Immature natural killer cell (primary cell): ENCODE measurements at regions not wholly inside any gene's neighbourhood (a gene's known extent, or its start where the extent isn't known, plus 50 kb on each side); places are given as distances from the start of the nearest gene placed in this dataset.

ENCODE experiments used
- DNase-seq, 3 donors: peaks; one replicate each; pipeline ENCODE4 v3.0.0; 2022; ENCODE audit warnings: mixed read lengths in 1 of 3
- H3K27ac Mint-ChIP-seq, 6 donors: one replicate each; pipeline ENCODE4 v1.8.0; 2020; ENCODE audit warnings: mixed read lengths in 6 of 6, mild to moderate bottlenecking in 5 of 6, inconsistent platforms in 4 of 6, moderate library complexity in 3 of 6
- H3K27me3 Mint-ChIP-seq, 3 donors: one replicate each; pipeline ENCODE4 v1.8.0; 2020 to 2021; ENCODE audit warnings: low read depth in 3 of 3, mild to moderate bottlenecking in 3 of 3, mixed read lengths in 3 of 3, moderate library complexity in 3 of 3, inconsistent platforms in 1 of 3
- H3K36me3 Mint-ChIP-seq, 3 donors: one replicate each; pipeline ENCODE4 v1.8.0; 2020; ENCODE audit warnings: mixed read lengths in 3 of 3, inconsistent platforms in 2 of 3, mild to moderate bottlenecking in 2 of 3
- H3K4me1 Mint-ChIP-seq, 2 donors: one replicate each; pipeline ENCODE4 v1.8.0; 2020; ENCODE audit warnings: inconsistent platforms in 2 of 2, mild to moderate bottlenecking in 2 of 2, mixed read lengths in 2 of 2, moderate library complexity in 1 of 2
- H3K4me3 Mint-ChIP-seq, 5 donors: one replicate each; pipeline ENCODE4 v1.8.0; 2020; ENCODE audit warnings: mild to moderate bottlenecking in 5 of 5, mixed read lengths in 5 of 5, inconsistent platforms in 3 of 5, moderate library complexity in 3 of 5
- H3K9me3 Mint-ChIP-seq, 6 donors: one replicate each; pipeline ENCODE4 v1.8.0; 2020; ENCODE audit warnings: mild to moderate bottlenecking in 6 of 6, mixed read lengths in 6 of 6, inconsistent platforms in 4 of 6, moderate library complexity in 3 of 6

DNA sequence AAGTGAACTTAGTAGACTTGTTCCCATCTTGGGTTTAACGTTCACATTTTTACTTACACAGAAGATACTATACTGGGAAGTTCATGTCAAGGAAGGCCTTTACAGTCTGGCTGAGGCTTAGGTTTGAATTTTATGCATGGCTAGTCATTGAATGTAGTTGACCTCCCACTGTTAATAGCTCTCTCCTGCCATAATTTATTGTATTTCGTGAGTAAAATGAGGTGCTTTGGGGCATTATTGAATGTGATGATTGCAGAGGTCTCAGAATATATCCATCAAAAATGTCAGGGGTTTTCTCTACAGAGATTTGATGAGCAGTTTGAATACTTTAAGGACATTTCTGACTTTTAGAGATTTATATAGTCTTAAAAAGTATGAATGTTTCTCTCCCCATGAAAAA lies 356.6 kb upstream of the GRM7 start:
- H3K9me3 Mint-ChIP-seq, result peaks cover 12 to 67% (median 32%) of the 10 kb centered on the region in 6 donors
- H3K36me3 Mint-ChIP-seq, result no peaks in the 10 kb centered on the region
- no peaks in the 10 kb centered on the region for H3K27me3 Mint-ChIP-seq
- H3K4me1 Mint-ChIP-seq, result no peaks in the 10 kb centered on the region
- no peak for DNase-seq
- no peak overlapping the region for H3K27ac Mint-ChIP-seq
- H3K4me3 Mint-ChIP-seq, result no peak overlapping the region

- no peak overlapping the region for H3K27ac Mint-ChIP-seq
- H3K36me3 Mint-ChIP-seq, result no peaks in the 10 kb centered on the region
- no peak overlapping the region for H3K4me3 Mint-ChIP-seq
- H3K27me3 Mint-ChIP-seq, result no peaks in the 10 kb centered on the region
- H3K4me1 Mint-ChIP-seq, result no peaks in the 10 kb centered on the region
- no peak for DNase-seq
- peaks cover 9 to 62% (median 32%) of the 10 kb centered on the region in 6 donors for H3K9me3 Mint-ChIP-seq
Measured at GRCh38 chr3:6504834-6505233, 356.1 kb upstream of the GRM7 start.

DNA sequence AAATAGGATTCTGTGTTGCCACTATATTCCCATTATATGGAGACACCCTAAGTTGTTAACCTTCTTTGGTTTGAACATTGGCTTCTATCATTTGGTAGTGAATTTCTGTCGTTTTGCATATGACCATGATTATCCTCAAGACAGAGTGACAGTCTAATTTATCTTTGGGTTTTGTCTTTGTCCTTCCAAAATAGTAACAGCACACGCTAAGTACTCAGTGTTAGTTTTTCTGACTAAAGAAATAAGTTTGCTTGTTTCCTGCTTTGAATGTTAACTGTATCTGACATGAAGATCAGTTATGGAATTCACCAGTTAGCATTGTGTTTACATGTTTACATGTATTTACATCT lies 352.5 kb upstream of the GRM7 start:
- Mint-ChIP-seq H3K4me3 (no peak overlapping the region), H3K4me1 (no peaks in the 10 kb centered on the region)

DNA sequence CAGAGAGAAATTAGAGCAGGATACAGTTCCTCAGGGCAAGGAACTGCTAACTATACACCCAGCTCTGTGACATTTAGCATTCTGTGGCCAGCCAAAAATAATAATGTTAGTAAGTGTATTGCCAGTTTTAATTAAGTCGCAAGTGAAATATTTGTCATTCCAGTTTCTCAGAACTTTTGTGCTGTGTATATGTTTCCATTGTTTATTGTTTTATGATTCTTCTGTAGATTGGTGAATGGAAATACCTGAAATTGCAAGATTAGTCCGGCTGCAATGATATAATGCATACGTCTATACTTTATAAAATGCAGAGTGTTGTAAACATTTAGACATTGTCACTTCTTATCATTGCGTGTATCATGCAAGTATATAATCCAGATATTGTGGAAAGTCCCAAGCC lies 351.3 kb upstream of the GRM7 start:
- H3K27me3 Mint-ChIP-seq, result no peaks in the 10 kb centered on the region
- H3K27ac Mint-ChIP-seq, result no peak overlapping the region
- DNase-seq, result no peak
- H3K4me3 Mint-ChIP-seq, result no peak overlapping the region
- H3K9me3 Mint-ChIP-seq, result peaks cover 2 to 61% (median 25%) of the 10 kb centered on the region in 6 donors
- no peaks in the 10 kb centered on the region for H3K4me1 Mint-ChIP-seq
- peaks cover 0 to 8% (median 0%) of the 10 kb centered on the region in 3 donors for H3K36me3 Mint-ChIP-seq

More for the DNA sequence above, 352.5 kb upstream of the GRM7 start:
- H3K27ac Mint-ChIP-seq, result no peak overlapping the region
- H3K27me3 Mint-ChIP-seq, result no peaks in the 10 kb centered on the region
- DNase-seq, result no peak
- H3K36me3 Mint-ChIP-seq, result peaks cover 0 to 3% (median 0%) of the 10 kb centered on the region in 3 donors
- peaks cover 2 to 59% (median 26%) of the 10 kb centered on the region in 6 donors for H3K9me3 Mint-ChIP-seq

DNA sequence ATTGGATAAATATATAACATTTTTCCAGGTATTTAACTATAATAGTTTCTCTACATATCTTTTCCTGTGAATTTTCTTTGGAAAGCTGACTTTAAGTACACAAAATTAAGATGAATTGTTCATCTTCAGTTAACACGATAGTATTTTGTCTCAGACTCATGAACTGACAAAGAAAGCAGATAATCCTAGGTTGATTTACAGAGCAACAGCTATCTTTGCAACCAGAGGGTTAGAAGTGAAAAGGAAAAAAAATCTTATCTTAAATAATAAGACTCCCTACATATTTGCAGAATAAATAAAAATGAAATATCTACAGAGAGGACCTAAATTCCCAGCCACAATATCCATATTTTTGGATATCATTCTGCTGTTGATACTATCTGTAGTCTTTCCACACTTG lies 350.2 kb upstream of the GRM7 start:
- H3K4me3 Mint-ChIP-seq, result no peak overlapping the region
- DNase-seq, result no peak
- no peaks in the 10 kb centered on the region for H3K27me3 Mint-ChIP-seq
- H3K9me3 Mint-ChIP-seq, result peaks cover 4 to 61% (median 18%) of the 10 kb centered on the region in 6 donors
- no peaks in the 10 kb centered on the region for H3K4me1 Mint-ChIP-seq
- no peak overlapping the region for H3K27ac Mint-ChIP-seq
- peaks cover 0 to 8% (median 0%) of the 10 kb centered on the region in 3 donors for H3K36me3 Mint-ChIP-seq

DNA sequence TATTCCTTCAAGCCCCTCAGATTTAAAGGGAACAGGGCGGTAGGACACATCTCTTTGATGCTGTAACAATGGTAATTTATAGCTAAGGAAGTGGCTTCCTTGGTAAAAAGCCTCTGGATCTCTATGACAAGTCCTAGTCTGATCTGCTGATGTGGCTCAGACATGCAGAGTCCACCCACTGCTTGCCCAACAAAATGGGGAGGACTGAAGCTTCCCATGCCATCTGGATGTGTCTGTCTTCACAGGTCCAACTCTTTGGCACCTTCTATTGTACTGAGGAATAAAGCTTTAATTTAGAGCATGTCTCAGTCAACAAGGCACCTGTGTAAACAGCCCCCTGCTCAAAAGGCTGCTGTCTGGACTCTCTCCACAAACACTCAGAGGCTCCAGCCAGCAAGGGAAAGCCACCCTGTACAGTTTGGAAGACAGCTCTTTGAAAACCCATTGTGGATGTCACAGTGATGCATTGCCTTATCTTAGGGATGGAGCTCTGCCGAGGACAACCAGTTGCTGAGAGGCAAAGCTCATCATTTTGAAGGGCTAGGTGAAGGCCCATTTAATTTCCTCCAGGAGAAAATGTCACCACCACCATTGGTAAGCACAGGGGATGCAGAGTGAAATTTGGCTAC lies 348.6 kb upstream of the GRM7 start:
- H3K9me3 Mint-ChIP-seq, result peaks cover 4 to 70% (median 18%) of the 10 kb centered on the region in 6 donors

DNA sequence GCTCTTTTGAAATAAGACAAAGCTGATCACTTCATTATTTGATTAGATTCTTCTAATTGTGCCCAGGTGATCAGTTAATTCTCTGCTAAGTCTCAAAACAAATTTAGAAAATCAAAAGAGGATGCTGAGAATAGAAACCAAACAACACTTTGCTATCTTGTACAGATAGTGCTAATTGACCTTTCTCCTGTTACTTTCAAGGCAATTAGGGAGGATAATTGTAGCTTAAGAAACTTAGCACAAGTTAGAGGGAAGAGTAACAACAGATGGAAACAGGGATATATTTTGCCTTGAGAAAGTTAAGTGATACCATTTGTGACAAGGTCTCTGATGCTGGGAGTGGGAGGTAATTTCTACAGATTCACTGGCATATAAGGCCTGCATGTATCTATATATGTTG lies 344.8 kb upstream of the GRM7 start:
- Mint-ChIP-seq H3K27ac (no peak overlapping the region), H3K27me3 (no peaks in the 10 kb centered on the region), H3K9me3 (peaks cover 6 to 77% (median 31%) of the 10 kb centered on the region in 6 donors), H3K4me1 (no peaks in the 10 kb centered on the region), H3K36me3 (peaks cover 0 to 15% (median 0%) of the 10 kb centered on the region in 3 donors), H3K4me3 (no peak overlapping the region)
- DNase-seq, result no peak

More for the DNA sequence above, 348.6 kb upstream of the GRM7 start:
- Mint-ChIP-seq H3K4me1 (no peaks in the 10 kb centered on the region), H3K36me3 (peaks cover 0 to 13% (median 0%) of the 10 kb centered on the region in 3 donors), H3K4me3 (no peak overlapping the region), H3K27ac (no peak overlapping the region), H3K27me3 (no peaks in the 10 kb centered on the region)
- DNase-seq, result no peak

- Mint-ChIP-seq H3K27me3 (no peaks in the 10 kb centered on the region), H3K9me3 (peaks cover 6 to 71% (median 31%) of the 10 kb centered on the region in 6 donors), H3K36me3 (peaks cover 0 to 15% (median 0%) of the 10 kb centered on the region in 3 donors), H3K27ac (no peak overlapping the region), H3K4me1 (no peaks in the 10 kb centered on the region), H3K4me3 (no peak overlapping the region)
- DNase-seq, result no peak
Measured at GRCh38 chr3:6516694-6517093, 344.2 kb upstream of the GRM7 start.

- Mint-ChIP-seq H3K9me3 (peaks cover 6 to 68% (median 38%) of the 10 kb centered on the region in 6 donors), H3K27me3 (no peaks in the 10 kb centered on the region), H3K4me3 (no peak overlapping the region), H3K36me3 (peaks cover 0 to 15% (median 0%) of the 10 kb centered on the region in 3 donors), H3K27ac (no peak overlapping the region), H3K4me1 (no peaks in the 10 kb centered on the region)
- no peak for DNase-seq
Measured at GRCh38 chr3:6518709-6519345, 342.1 kb upstream of the GRM7 start.

- no peaks in the 10 kb centered on the region for H3K4me1 Mint-ChIP-seq
- H3K4me3 Mint-ChIP-seq, result no peak overlapping the region
- DNase-seq, result no peak
- peaks cover 0 to 6% (median 0%) of the 10 kb centered on the region in 3 donors for H3K36me3 Mint-ChIP-seq
- peaks cover 2 to 51% (median 31%) of the 10 kb centered on the region in 6 donors for H3K9me3 Mint-ChIP-seq
- H3K27ac Mint-ChIP-seq, result no peak overlapping the region
- H3K27me3 Mint-ChIP-seq, result no peaks in the 10 kb centered on the region
Measured at GRCh38 chr3:6521369-6522113, 339.4 kb upstream of the GRM7 start.

DNA sequence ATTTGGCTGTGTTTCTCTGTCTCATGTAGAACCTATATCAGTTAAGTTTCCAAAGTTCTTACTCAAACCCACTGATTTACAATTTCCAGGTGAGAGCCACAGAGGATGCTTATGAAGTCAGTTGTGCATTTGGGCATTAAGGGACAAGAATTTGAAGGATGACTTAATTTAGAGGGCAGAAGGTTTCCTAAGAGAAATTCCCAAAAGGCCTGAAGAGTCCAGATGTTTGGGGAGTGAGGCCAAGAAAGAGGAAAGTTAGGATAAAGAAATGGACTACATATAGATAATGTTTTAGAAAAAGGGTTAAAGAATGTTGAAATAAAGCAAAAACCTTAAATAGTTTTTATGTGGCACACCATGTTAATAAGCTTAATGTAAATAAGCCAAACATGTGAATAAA lies 338.7 kb upstream of the GRM7 start:
- peaks cover 0 to 6% (median 0%) of the 10 kb centered on the region in 3 donors for H3K36me3 Mint-ChIP-seq
- H3K4me3 Mint-ChIP-seq, result no peak overlapping the region
- peaks cover 3 to 46% (median 28%) of the 10 kb centered on the region in 6 donors for H3K9me3 Mint-ChIP-seq
- no peaks in the 10 kb centered on the region for H3K27me3 Mint-ChIP-seq
- H3K4me1 Mint-ChIP-seq, result no peaks in the 10 kb centered on the region
- DNase-seq, result no peak
- H3K27ac Mint-ChIP-seq, result no peak overlapping the region

DNA sequence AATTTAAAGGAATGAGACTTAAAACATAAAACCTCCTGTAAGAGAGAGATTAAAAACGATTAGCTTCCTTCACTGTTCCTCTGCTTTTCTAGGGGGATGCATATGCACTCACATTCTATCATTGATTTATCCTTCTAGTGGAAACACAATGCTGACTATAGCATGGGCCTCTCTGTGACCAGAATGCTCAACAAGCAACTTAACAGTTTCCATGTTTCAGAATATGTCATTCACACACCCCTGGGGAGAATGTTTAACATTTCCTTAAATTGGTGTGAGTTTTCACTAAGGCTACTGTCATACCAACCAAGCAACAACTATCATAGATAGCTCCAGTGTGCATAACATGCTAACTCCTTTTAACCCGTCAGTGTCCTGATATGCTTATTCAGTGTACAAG lies 337.9 kb upstream of the GRM7 start:
- H3K27ac Mint-ChIP-seq, result no peak overlapping the region
- no peaks in the 10 kb centered on the region for H3K4me1 Mint-ChIP-seq
- peaks cover 0 to 6% (median 0%) of the 10 kb centered on the region in 3 donors for H3K36me3 Mint-ChIP-seq
- no peak overlapping the region for H3K4me3 Mint-ChIP-seq
- peaks cover 5 to 44% (median 30%) of the 10 kb centered on the region in 6 donors for H3K9me3 Mint-ChIP-seq
- H3K27me3 Mint-ChIP-seq, result no peaks in the 10 kb centered on the region
- DNase-seq, result no peak

GRCh38 chr3:6524479-6524878 lies 336.4 kb upstream of the GRM7 start:
- DNase-seq, result no peak
- no peak overlapping the region for H3K4me3 Mint-ChIP-seq
- no peaks in the 10 kb centered on the region for H3K27me3 Mint-ChIP-seq
- H3K9me3 Mint-ChIP-seq, result peaks cover 5 to 31% (median 23%) of the 10 kb centered on the region in 6 donors
- H3K27ac Mint-ChIP-seq, result no peak overlapping the region
- peaks cover 0 to 6% (median 0%) of the 10 kb centered on the region in 3 donors for H3K36me3 Mint-ChIP-seq
- no peaks in the 10 kb centered on the region for H3K4me1 Mint-ChIP-seq

DNA sequence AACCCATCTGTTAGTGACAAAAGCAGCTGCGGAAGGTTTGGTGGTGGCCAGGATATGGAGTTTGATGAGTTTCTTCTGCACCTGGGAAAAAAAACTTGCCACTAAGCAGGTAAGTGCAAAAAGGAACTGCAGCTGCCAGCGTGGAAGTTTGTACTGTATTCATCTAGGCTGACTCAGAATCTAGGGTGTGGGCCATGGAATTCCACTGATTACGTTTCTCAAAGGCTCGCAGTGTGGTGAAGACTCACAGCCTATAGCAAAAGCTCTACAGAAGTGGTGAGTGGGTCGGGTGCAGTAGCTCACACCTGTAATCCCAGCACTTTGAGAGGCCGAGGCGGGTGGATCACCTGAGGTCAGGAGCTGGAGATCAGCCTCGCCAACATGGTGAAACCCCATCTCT lies 334.6 kb upstream of the GRM7 start:
- Mint-ChIP-seq H3K9me3 (peaks cover 5 to 28% (median 19%) of the 10 kb centered on the region in 6 donors), H3K4me1 (no peaks in the 10 kb centered on the region), H3K4me3 (no peak overlapping the region), H3K27ac (no peak overlapping the region), H3K36me3 (no peaks in the 10 kb centered on the region), H3K27me3 (no peaks in the 10 kb centered on the region)
- no peak for DNase-seq
